ENCODE measurements at regions not wholly inside any gene's neighbourhood (a gene's known extent, or its start where the extent isn't known, plus 50 kb on each side); places are given as distances from the start of the nearest gene placed in this dataset.

GRCh38 chr18:59752666-59753065 lies 55.4 kb upstream of the CCBE1 start:
- DNase-seq (ENCODE audit: low spot score) = no peak

GRCh38 chr18:59751186-59751585 lies 54.0 kb upstream of the CCBE1 start:
- no peak for DNase-seq (ENCODE audit: low spot score)

- no peak for DNase-seq (ENCODE audit: low spot score)
Measured at GRCh38 chr18:59748628-59749360, 51.6 kb upstream of the CCBE1 start.

All from cerebellar cortex (tissue), 1 donor.